Activated CD8-positive, alpha-beta memory T cell treated with anti-CD3 and anti-CD28 coated beads, Interleukin-2, amount 50 U/mL, for 48 hours (primary cell): ENCODE measurements at regions not wholly inside any gene's neighbourhood (a gene's known extent, or its start where the extent isn't known, plus 50 kb on each side); places are given as distances from the start of the nearest gene placed in this dataset.
"Not testable (repeated sequence)": the region's sequence is repeated elsewhere in the genome, so short reads cannot be mapped to it uniquely, and the experiment has no call there.

Experiments used
- DNase-seq: peaks from one replicate; pipeline ENCODE4 v3.0.0-alpha.2; 2020

GRCh38 chr15:45812200-45812599, 177.4 kb downstream of the SQOR start:
- no peak for DNase-seq

DNA sequence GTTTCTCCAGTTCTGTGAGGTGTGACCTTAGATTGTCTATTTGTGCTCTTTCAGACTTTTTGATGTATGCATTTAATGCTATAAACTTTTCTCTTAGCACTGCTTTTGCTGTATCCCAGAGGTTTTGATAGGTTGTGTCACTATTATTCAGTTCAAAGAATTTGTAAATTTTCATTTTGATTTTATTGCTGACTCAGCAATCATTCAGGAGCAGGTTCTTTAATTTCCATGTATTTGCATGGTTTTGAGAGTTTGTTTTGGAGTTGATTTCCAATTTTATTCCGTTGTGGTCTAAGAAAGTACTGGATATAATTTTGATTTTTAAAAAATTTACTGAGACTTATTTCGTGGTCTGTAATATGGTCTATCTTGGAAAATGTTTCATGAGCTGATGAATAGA, 182.7 kb downstream of the SQOR start:
- not testable (repeated sequence) for DNase-seq

- no peak for DNase-seq
These were observed 186.6 kb downstream of the SQOR start for GRCh38 chr15:45821390-45821789.

GRCh38 chr15:45822968-45823367, 188.1 kb downstream of the SQOR start:
- not testable (repeated sequence) for DNase-seq

DNA sequence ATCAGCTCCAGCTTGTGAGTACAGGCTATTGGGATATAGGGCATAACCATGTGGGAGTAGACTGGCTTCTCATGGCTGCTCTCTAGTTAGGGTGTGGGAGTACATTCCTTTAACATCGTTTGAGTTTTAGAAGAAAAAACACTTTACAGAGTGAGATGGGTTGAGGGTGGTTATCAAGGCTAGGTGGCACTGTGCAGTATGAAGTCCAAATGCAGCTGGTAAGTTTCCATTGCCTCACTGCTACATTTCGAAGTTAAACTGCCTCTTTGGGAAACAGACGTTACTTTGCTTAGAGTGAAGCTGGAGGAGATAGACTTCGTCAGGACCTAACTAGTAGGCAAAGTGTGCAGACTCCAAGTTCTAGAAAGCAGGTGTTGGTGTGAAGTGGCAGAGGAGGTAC, 192.4 kb downstream of the SQOR start:
- no peak for DNase-seq

DNA sequence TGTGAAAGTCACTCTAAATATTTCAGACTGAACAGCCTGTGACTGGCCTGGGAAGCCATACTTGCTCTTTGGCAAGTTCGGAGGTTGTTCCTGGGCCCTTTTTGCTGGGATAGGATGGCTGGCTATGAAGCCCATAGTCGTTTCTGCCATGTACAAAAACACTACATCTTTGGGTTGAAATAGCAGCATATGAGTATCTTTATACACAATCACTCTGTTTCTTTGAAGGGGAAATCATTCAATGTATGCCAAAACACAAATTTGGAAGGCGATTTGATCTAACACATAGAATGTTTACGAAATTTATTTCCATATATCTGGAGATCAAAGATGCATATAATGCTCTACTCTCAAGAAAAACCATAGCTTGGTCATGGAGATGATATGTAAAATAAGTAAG, 192.9 kb downstream of the SQOR start:
- no peak for DNase-seq

- no peak for DNase-seq
These were observed 194.7 kb downstream of the SQOR start for GRCh38 chr15:45829336-45830153.

GRCh38 chr15:45831787-45832186, 197.0 kb downstream of the SQOR start:
- no peak for DNase-seq

GRCh38 chr15:45834622-45835021, 199.8 kb downstream of the SQOR start:
- DNase-seq: no peak

DNA sequence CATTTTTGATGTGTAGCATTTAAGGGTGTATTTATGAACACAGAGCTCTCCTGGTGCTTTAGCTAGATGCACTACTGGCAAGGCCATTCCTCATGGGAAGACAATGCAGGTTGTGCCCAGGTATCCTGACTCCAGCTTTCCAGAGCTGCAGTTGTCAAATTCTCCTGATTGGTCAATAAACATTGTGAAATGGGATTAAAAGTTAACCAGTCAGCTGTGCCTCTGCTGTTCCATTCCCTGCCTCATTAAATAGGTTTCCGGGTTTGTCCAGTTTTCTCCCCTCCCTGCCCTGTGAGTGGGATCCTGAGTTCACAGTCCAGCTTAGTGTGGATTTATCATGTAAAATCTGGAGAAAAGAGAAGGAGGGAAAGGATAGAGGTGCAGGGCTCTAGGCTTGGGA, 207.3 kb downstream of the SQOR start:
- no peak for DNase-seq

DNA sequence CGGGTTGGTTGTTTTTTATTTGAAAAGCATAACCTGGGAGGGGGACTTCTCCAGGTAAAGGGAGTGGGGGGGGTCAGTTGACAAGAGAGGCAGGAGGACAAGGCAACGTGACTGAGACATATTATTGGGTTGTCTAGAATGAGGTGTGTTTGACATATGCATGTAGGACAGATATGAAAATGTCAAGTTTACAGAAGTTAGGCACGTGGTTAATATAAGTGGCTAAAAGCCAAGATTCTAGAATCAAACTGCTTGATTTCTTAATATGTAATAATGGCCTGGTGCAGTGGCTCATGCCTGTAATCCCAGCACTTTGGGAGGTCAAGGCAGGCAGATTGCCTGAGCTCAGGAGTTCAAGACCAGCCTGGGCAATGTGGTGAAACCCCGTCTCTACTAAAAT, 212.8 kb downstream of the SQOR start:
- DNase-seq: no peak

DNA sequence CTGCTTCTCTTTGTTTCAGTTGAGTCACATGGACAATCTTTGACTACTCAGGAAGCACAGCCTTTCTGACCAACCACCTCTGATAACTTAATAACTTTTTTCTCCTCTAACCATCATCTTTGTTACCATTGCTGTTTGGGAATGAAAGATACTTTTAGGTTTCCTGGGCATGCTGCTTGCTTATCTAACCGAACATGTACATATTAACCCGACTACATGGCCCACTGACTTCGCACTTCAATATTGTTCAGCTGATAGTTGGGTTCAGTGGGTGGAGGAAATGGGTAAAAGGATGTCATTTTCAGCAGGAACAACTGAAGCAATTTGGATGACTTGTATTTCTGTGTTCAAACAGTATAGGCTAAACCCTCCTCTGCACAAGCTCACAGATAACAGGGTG, 214.3 kb downstream of the SQOR start:
- DNase-seq: no peak

GRCh38 chr15:45854455-45855202, 219.8 kb downstream of the SQOR start:
- no peak for DNase-seq

DNA sequence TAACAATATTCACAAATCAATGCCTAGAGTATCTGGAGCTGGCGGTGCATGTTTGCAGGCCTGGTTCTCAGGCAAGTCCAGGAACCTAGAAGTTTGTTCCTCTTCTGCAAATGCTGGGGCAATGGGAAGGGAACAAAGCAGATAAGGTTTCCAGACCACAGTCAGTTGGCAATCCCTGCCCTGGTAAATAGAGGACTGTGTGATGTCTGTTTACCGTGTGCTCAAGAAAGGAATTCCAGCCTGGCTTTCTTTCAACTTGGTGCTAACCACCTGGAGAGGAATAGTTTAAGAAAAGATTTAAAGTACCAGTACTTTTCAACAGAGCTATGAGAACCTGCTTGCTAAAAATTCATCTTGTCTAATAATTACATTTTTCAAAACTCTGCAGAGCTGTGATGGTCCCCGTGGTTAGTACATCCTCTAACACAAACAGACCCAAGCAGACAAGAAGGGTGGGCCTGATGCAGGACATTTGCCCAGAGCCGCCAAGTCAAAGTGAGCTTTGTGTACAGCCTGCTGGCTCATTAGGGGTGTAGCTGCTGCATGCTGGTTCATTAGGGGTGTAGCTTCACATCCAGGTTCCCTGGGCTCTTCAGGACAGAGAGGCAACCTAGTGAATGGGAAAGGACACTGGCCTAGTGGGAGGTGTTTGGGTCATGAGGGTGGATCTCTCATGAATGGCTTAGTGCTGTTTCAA, 220.5 kb downstream of the SQOR start:
- no peak for DNase-seq

- no peak for DNase-seq
These were observed 221.2 kb downstream of the SQOR start for GRCh38 chr15:45855907-45856579.

GRCh38 chr15:45857291-45857690, 222.5 kb downstream of the SQOR start:
- no peak for DNase-seq

GRCh38 chr15:45858491-45858890, 223.7 kb downstream of the SQOR start:
- no peak for DNase-seq

- no peak for DNase-seq
These were observed 227.2 kb downstream of the SQOR start for GRCh38 chr15:45862034-45862433.

GRCh38 chr15:45863881-45864580, 229.2 kb downstream of the SQOR start:
- DNase-seq: no peak

GRCh38 chr15:45866616-45867015, 231.8 kb downstream of the SQOR start:
- no peak for DNase-seq

DNA sequence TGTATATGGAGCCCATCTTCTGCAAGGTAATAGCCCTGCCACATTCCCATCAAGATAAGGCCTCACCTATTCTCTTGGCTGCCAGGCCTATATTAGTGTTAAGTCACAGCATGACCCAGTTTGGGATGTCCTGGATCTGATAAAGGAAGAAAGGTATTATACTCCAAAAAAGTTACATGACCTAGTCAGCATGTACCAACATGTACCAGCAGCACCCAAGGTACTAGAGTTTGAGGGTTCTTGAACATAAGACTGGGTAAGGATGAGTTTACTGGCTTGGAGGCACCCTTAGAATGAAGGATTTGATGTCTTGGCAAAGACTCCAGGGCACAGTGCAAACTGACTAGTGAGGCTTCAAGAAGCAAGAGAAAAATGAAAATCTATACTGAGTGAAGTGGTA, 232.5 kb downstream of the SQOR start:
- no peak for DNase-seq

DNA sequence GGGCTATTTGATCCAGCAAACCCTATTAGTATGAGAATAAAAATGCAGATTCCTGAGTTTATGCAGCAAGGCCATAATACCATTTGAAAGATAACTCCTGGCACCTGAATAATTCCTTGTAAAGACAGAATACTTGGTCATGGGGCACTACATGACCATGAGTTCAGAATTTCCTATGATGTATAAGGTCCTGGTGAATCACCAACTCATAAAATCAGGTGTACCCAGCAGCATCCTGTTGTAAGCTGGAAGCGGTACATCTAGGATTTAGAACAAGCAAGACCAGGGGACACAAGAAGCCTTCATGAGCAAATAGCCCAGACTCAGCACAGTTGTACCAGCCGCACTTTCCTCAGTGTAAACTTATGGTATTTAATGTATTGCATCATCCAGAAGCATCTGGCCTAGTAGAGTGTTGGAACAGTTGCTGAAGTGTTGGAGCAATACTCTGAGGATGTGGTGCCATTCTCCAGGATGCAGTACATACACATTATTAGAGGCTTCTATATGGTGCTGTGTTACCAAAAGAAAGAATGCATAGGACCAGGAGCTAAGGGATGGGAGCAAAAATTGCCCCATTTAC, 233.4 kb downstream of the SQOR start:
- DNase-seq: no peak
